ENCODE measurements at regions not wholly inside any gene's neighbourhood (a gene's known extent, or its start where the extent isn't known, plus 50 kb on each side); places are given as distances from the start of the nearest gene placed in this dataset.

- no peak for TF ChIP-seq CTCF (IDR thresholded peaks at IDR 0.05; ENCODE audit: low read length)
- TF ChIP-seq EZH2 (IDR thresholded peaks at IDR 0.05; ENCODE audit: borderline replicate concordance, low read length), result no peak
Measured at GRCh38 chr13:72029981-72030380, 163.0 kb upstream of the DACH1 start.

Data from OCI-LY1 (cell line).